Smooth muscle cell (in vitro differentiated cells): ENCODE measurements at regions not wholly inside any gene's neighbourhood (a gene's known extent, or its start where the extent isn't known, plus 50 kb on each side); places are given as distances from the start of the nearest gene placed in this dataset.

Experiments used
- DNase-seq: peaks from one replicate; lab custom pipeline; 2025; ENCODE audit not compliant: unreplicated experiment; lab: John Stamatoyannopoulos, UW
- H2AFZ ChIP-seq: fragments of 200-600 bp; sonication (generic); 2 replicates; pipeline ENCODE4 v1.6.0; 2016; ENCODE audit warnings: antibody characterized with exemption, low read depth, mild to moderate bottlenecking
- H3F3A ChIP-seq: fragments of 200-600 bp; sonication (generic); 2 replicates; pipeline ENCODE4 v1.6.0; 2017; ENCODE audit warnings: antibody characterized with exemption, low read depth
- H3K27ac ChIP-seq: fragments of 200-600 bp; sonication (generic); 2 replicates; pipeline ENCODE4 v1.5.1; 2016; ENCODE audit warnings: low read depth, mild to moderate bottlenecking
- H3K27me3 ChIP-seq: fragments of 200-600 bp; sonication (generic); 2 replicates; pipeline ENCODE4 v1.6.1; 2016; ENCODE audit warnings: low read depth, mild to moderate bottlenecking
- H3K36me3 ChIP-seq: fragments of 200-600 bp; sonication (generic); 2 replicates; pipeline ENCODE4 v1.5.1; 2016; ENCODE audit warnings: low read depth
- H3K4me1 ChIP-seq: fragments of 200-600 bp; sonication (generic); 2 replicates; pipeline ENCODE4 v1.5.1; 2016; ENCODE audit warnings: low read depth
- H3K4me2 ChIP-seq: fragments of 200-600 bp; sonication (generic); 2 replicates; pipeline ENCODE4 v1.6.0; 2016; ENCODE audit warnings: mild to moderate bottlenecking
- H3K4me3 ChIP-seq: fragments of 200-600 bp; sonication (generic); 2 replicates; pipeline ENCODE4 v1.5.1; 2016; ENCODE audit warnings: mild to moderate bottlenecking
- H3K79me2 ChIP-seq: fragments of 200-600 bp; sonication (generic); 2 replicates; pipeline ENCODE4 v1.6.0; 2016; ENCODE audit warnings: low read depth, mild to moderate bottlenecking
- H3K9ac ChIP-seq: fragments of 200-600 bp; sonication (generic); 2 replicates; pipeline ENCODE4 v1.6.0; 2016; ENCODE audit warnings: low read depth
- H3K9me3 ChIP-seq: fragments of 200-600 bp; sonication (generic); replicated peaks from 2 replicates; pipeline ENCODE4 v1.5.1; 2016; ENCODE audit warnings: low read depth
- H4K20me1 ChIP-seq: fragments of 200-600 bp; sonication (generic); 2 replicates; pipeline ENCODE4 v1.6.0; 2016; ENCODE audit warnings: low read depth
- CTCF ChIP-seq: fragments of 200-600 bp; sonication (generic); IDR thresholded peaks from 2 replicates; pipeline ENCODE4 v1.5.1; 2017; ENCODE audit warnings: borderline replicate concordance, mild to moderate bottlenecking, antibody characterized with exemption; ENCODE audit not compliant: insufficient read depth, poor library complexity, severe bottlenecking
- WGBS: methylation state at CpG from one replicate; pipeline ENCODE4 v1.1.7; 2016; ENCODE audit warnings: low lambda C conversion rate; 5-methylcytosine and 5-hydroxymethylcytosine counted together

- no peak overlapping the region for H2AFZ ChIP-seq
- H3K9ac ChIP-seq: no peak overlapping the region
- DNase-seq: no peak
- no peaks in the 10 kb centered on the region for H3K79me2 ChIP-seq
- H3K9me3 ChIP-seq: no peaks in the 10 kb centered on the region
- no peaks in the 10 kb centered on the region for H3K4me1 ChIP-seq
- 87% methylated on average over 2 of the region's 2 CpGs for WGBS
- peaks cover 19% of the 10 kb centered on the region for H3K27me3 ChIP-seq
- H3F3A ChIP-seq: no peaks in the 10 kb centered on the region
- H3K4me3 ChIP-seq: no peak overlapping the region
- H3K4me2 ChIP-seq: no peak overlapping the region
- no peak overlapping the region for H3K27ac ChIP-seq
- H4K20me1 ChIP-seq: no peaks in the 10 kb centered on the region
- no peak for TF ChIP-seq CTCF
- no peaks in the 10 kb centered on the region for H3K36me3 ChIP-seq
Measured at GRCh38 chr5:163692091-163692490, 186.7 kb downstream of the MAT2B start.

GRCh38 chr5:163695830-163696578, 190.6 kb downstream of the MAT2B start:
- Histone ChIP-seq H3K4me2 (no peak overlapping the region), H3K79me2 (no peaks in the 10 kb centered on the region)

GRCh38 chr5:163696579-163696887, 191.1 kb downstream of the MAT2B start:
- no peaks in the 10 kb centered on the region for H3K4me1 ChIP-seq
- H3K79me2 ChIP-seq: no peaks in the 10 kb centered on the region
- no peak for TF ChIP-seq CTCF
- H4K20me1 ChIP-seq: no peaks in the 10 kb centered on the region
- H3K9ac ChIP-seq: no peak overlapping the region
- H3K27me3 ChIP-seq: peaks cover 4% of the 10 kb centered on the region
- no peaks in the 10 kb centered on the region for H3K9me3 ChIP-seq
- no peaks in the 10 kb centered on the region for H3F3A ChIP-seq
- H3K4me3 ChIP-seq: no peak overlapping the region
- H2AFZ ChIP-seq: no peak overlapping the region
- no peak overlapping the region for H3K27ac ChIP-seq
- H3K4me2 ChIP-seq: no peak overlapping the region
- H3K36me3 ChIP-seq: no peaks in the 10 kb centered on the region
- WGBS: 36% methylated on average over 5 of the region's 5 CpGs
- no peak for DNase-seq

More at GRCh38 chr5:163695830-163696578, 190.6 kb downstream of the MAT2B start:
- peak; percentile 57 for TF ChIP-seq CTCF
- no peaks in the 10 kb centered on the region for H3F3A ChIP-seq
- WGBS: 48% methylated on average over 10 of the region's 10 CpGs
- no peaks in the 10 kb centered on the region for H3K4me1 ChIP-seq
- H3K27ac ChIP-seq: no peak overlapping the region
- H2AFZ ChIP-seq: no peak overlapping the region
- H3K27me3 ChIP-seq: peaks cover 4% of the 10 kb centered on the region
- no peaks in the 10 kb centered on the region for H3K36me3 ChIP-seq
- H4K20me1 ChIP-seq: no peaks in the 10 kb centered on the region
- no peak overlapping the region for H3K9ac ChIP-seq
- no peak overlapping the region for H3K4me3 ChIP-seq
- no peak for DNase-seq
- no peaks in the 10 kb centered on the region for H3K9me3 ChIP-seq
